GM19455 (cell line): ENCODE measurements at regions not wholly inside any gene's neighbourhood (a gene's known extent, or its start where the extent isn't known, plus 50 kb on each side); places are given as distances from the start of the nearest gene placed in this dataset.

Experiments
- ATAC-seq: cut with Tn5 transposase; IDR thresholded peaks from one replicate; pipeline ENCODE4 v1.9.1; 2021; ENCODE audit not compliant: unreplicated experiment

- no peak for ATAC-seq
Measured at GRCh38 chr9:126235336-126236243, 91.0 kb upstream of the MVB12B start.

GRCh38 chr9:126236273-126236672, 90.4 kb upstream of the MVB12B start:
- no peak for ATAC-seq

- no peak for ATAC-seq
Measured at GRCh38 chr9:126238415-126238814, 88.2 kb upstream of the MVB12B start.

GRCh38 chr9:126239515-126239914, 87.1 kb upstream of the MVB12B start:
- no peak for ATAC-seq

- ATAC-seq, result no peak
Measured at GRCh38 chr9:126240835-126241234, 85.8 kb upstream of the MVB12B start.

- ATAC-seq, result no peak
Measured at GRCh38 chr9:126248680-126249079, 77.9 kb upstream of the MVB12B start.

GRCh38 chr9:126261584-126262356, 64.9 kb upstream of the MVB12B start:
- ATAC-seq, result no peak

GRCh38 chr9:126262738-126263137, 63.9 kb upstream of the MVB12B start:
- ATAC-seq, result no peak

GRCh38 chr9:126270556-126270955, 56.1 kb upstream of the MVB12B start:
- ATAC-seq, result no peak

GRCh38 chr9:126275386-126276001, 51.1 kb upstream of the MVB12B start:
- ATAC-seq, result no peak

GRCh38 chr9:126276056-126276728, 50.4 kb upstream of the MVB12B start:
- ATAC-seq, result no peak
